ENCODE measurements at regions not wholly inside any gene's neighbourhood (a gene's known extent, or its start where the extent isn't known, plus 50 kb on each side); places are given as distances from the start of the nearest gene placed in this dataset.

DNA sequence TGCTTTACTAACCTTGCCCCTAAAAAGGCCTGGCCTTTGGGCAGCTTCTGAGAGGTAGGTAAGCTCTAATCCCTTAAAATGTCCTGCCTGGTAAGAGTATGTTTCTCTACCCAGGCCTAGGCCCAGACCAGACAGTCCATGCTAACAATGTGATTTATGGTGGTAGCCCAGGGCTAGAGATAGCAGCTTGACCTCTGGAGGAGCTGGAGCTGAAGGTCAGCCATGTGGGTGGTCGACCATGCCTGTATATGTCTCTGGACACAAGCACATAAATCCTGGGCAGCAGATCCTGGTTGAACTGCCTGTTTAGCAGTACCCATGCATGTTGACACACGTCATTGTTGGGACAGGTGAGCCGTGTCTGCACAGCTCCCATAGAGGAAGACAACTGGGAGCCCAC, 62.1 kb upstream of the PHACTR1 start:
- TF ChIP-seq, protein P1, sequence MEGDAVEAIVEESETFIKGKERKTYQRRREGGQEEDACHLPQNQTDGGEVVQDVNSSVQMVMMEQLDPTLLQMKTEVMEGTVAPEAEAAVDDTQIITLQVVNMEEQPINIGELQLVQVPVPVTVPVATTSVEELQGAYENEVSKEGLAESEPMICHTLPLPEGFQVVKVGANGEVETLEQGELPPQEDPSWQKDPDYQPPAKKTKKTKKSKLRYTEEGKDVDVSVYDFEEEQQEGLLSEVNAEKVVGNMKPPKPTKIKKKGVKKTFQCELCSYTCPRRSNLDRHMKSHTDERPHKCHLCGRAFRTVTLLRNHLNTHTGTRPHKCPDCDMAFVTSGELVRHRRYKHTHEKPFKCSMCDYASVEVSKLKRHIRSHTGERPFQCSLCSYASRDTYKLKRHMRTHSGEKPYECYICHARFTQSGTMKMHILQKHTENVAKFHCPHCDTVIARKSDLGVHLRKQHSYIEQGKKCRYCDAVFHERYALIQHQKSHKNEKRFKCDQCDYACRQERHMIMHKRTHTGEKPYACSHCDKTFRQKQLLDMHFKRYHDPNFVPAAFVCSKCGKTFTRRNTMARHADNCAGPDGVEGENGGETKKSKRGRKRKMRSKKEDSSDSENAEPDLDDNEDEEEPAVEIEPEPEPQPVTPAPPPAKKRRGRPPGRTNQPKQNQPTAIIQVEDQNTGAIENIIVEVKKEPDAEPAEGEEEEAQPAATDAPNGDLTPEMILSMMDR (IDR thresholded peaks at IDR 0.05; ENCODE audit: insufficient read depth in 1 of 2, low read depth in 1 of 2, low read length in 1 of 2, severe bottlenecking in 1 of 2, unreplicated experiment in 1 of 2): no peak
- no peak for DNase-seq
- Histone ChIP-seq H3K4me1 (no peaks in the 10 kb centered on the region), H3K9me3 (no peaks in the 10 kb centered on the region), H3K4me3 (ENCODE audit: low read depth, low read length) (no peak overlapping the region), H3K27me3 (replicated peaks; ENCODE audit: control insufficient read depth, insufficient read depth, low read length) (no peaks in the 10 kb centered on the region), H3K36me3 (ENCODE audit: control insufficient read depth, insufficient read depth, low read length) (no peaks in the 10 kb centered on the region)
- no peak overlapping the region for H3K27ac Mint-ChIP-seq (ENCODE audit: unreplicated experiment)
- no TSS peak for BruUV-seq (replicated peaks)
- H3K27me3 Mint-ChIP-seq (ENCODE audit: insufficient read depth, unreplicated experiment): peaks cover 9% of the 10 kb centered on the region
- ChIA-PET POLR2A (interaction anchor here (0.6 kb wide), 1 partner anchor 9 kb away, joined by 3 read pairs; no protein-coding TSS in a partner anchor), CTCF (no interaction called here)
- H3K4me3 Mint-ChIP-seq (ENCODE audit: unreplicated experiment): no peak overlapping the region
- H3K36me3 Mint-ChIP-seq (ENCODE audit: insufficient read depth, unreplicated experiment): no peaks in the 10 kb centered on the region
- intact Hi-C loops (cut with micrococcal nuclease; ENCODE audit: unreplicated experiment): no loop called here
- no peaks in the 10 kb centered on the region for H3K4me1 Mint-ChIP-seq (ENCODE audit: low read depth, unreplicated experiment)
- H3K9me3 Mint-ChIP-seq (ENCODE audit: unreplicated experiment): no peaks in the 10 kb centered on the region

DNA sequence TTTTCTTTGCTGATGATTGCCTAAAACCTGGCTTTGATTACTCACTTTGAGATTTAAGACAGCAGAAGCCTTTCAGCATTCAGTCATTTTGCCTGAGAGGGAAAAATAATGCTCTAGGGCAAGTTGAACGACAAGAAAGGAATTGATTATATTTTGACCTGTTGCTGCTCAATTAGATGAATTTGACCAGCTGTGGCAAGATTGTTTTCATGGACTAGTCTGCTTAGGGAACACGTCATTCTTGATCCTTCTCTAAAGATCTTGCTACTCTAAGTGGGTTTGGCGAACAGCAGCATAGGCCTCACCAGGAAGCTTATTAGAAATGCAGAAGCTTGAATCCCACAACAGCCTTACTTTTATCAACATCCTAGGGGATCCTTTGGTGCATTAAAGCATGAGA, 59.7 kb upstream of the PHACTR1 start:
- DNase-seq: no peak
- intact Hi-C loops (cut with micrococcal nuclease; ENCODE audit: unreplicated experiment): no loop called here
- BruUV-seq (replicated peaks): no TSS peak
- no peaks in the 10 kb centered on the region for H3K4me1 ChIP-seq
- H3K4me3 ChIP-seq (ENCODE audit: low read depth, low read length): no peak overlapping the region
- TF ChIP-seq, protein P1 (IDR thresholded peaks at IDR 0.05; ENCODE audit: insufficient read depth in 1 of 2, low read depth in 1 of 2, low read length in 1 of 2, severe bottlenecking in 1 of 2, unreplicated experiment in 1 of 2): no peak
- H3K4me3 Mint-ChIP-seq (ENCODE audit: unreplicated experiment): no peak overlapping the region
- no peaks in the 10 kb centered on the region for H3K4me1 Mint-ChIP-seq (ENCODE audit: low read depth, unreplicated experiment)
- H3K9me3 Mint-ChIP-seq (ENCODE audit: unreplicated experiment): no peaks in the 10 kb centered on the region
- H3K27me3 ChIP-seq (replicated peaks; ENCODE audit: control insufficient read depth, insufficient read depth, low read length): no peaks in the 10 kb centered on the region
- H3K36me3 Mint-ChIP-seq (ENCODE audit: insufficient read depth, unreplicated experiment): no peaks in the 10 kb centered on the region
- ChIA-PET CTCF (no interaction called here), POLR2A (no interaction called here)
- no peaks in the 10 kb centered on the region for H3K36me3 ChIP-seq (ENCODE audit: control insufficient read depth, insufficient read depth, low read length)
- no peak overlapping the region for H3K27ac Mint-ChIP-seq (ENCODE audit: unreplicated experiment)
- H3K27me3 Mint-ChIP-seq (ENCODE audit: insufficient read depth, unreplicated experiment): peaks cover 11% of the 10 kb centered on the region
- no peaks in the 10 kb centered on the region for H3K9me3 ChIP-seq

DNA sequence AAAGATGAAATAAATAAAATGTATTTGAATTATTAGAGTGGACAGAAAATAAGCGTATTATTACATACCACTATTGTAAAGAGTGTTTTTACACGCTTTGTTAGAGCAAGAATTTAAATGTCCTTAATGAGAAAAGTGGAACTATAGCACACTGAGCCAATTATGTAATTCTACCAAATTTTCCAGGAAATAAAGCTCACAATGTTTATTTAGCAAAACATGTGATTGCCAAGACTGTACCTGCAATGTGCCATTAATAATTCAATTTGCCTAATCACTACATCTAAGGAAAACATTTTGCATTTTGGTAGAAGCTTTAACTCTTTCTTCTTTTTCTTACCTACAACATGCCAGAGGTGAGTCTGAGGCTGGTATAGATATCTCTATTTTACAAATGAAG, 58.7 kb upstream of the PHACTR1 start:
- Mint-ChIP-seq H3K4me3 (ENCODE audit: unreplicated experiment) (no peak overlapping the region), H3K27me3 (ENCODE audit: insufficient read depth, unreplicated experiment) (peaks cover 13% of the 10 kb centered on the region), H3K27ac (ENCODE audit: unreplicated experiment) (no peak overlapping the region), H3K9me3 (ENCODE audit: unreplicated experiment) (no peaks in the 10 kb centered on the region), H3K36me3 (ENCODE audit: insufficient read depth, unreplicated experiment) (no peaks in the 10 kb centered on the region), H3K4me1 (ENCODE audit: low read depth, unreplicated experiment) (no peaks in the 10 kb centered on the region)
- no peaks in the 10 kb centered on the region for H3K36me3 ChIP-seq (ENCODE audit: control insufficient read depth, insufficient read depth, low read length)
- no peak overlapping the region for H3K4me3 ChIP-seq (ENCODE audit: low read depth, low read length)
- no peaks in the 10 kb centered on the region for H3K27me3 ChIP-seq (replicated peaks; ENCODE audit: control insufficient read depth, insufficient read depth, low read length)
- DNase-seq: no peak
- H3K4me1 ChIP-seq: no peaks in the 10 kb centered on the region
- CTCF ChIA-PET: no interaction called here
- intact Hi-C loops (cut with micrococcal nuclease; ENCODE audit: unreplicated experiment): no loop called here
- BruUV-seq (replicated peaks): no TSS peak
- H3K9me3 ChIP-seq: no peaks in the 10 kb centered on the region
- POLR2A ChIA-PET: no interaction called here
- TF ChIP-seq, protein P1 (IDR thresholded peaks at IDR 0.05; ENCODE audit: insufficient read depth in 1 of 2, low read depth in 1 of 2, low read length in 1 of 2, severe bottlenecking in 1 of 2, unreplicated experiment in 1 of 2): no peak
